Left renal cortex interstitium (tissue), 4 donors: ENCODE measurements at regions not wholly inside any gene's neighbourhood (a gene's known extent, or its start where the extent isn't known, plus 50 kb on each side); places are given as distances from the start of the nearest gene placed in this dataset.

Source experiments
- DNase-seq, 4 donors: peaks; one replicate each; pipeline ENCODE4 v3.0.0-alpha.2; 2013; ENCODE audit warnings: low read depth in 4 of 4, low spot score in 2 of 4, missing footprints in 1 of 4

- DNase-seq, result no peak
Observed at GRCh38 chr1:201678264-201679101, 139.6 kb downstream of the NAV1 start.

- DNase-seq, result no peak
Observed at GRCh38 chr1:201681375-201681774, 142.4 kb downstream of the NAV1 start.

DNA sequence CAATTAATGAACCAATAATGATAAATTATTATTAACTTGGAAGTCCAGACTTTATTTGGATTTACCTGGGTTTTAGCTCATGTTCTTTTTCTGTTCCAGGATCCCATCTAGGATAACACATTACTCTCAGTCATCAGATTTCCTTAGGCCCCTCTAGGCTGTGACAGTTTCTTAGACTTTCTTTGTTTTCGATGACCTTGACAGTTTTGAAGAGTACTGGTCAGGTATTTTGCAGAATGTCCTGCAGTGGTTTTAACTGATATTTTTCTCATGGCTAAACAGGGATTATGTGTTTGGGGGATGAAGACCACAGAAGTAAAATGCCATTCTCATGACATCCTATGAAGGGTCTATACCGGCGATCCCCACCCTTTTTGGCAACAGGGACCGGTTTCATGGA lies 144.0 kb downstream of the NAV1 start:
- no peak for DNase-seq

DNA sequence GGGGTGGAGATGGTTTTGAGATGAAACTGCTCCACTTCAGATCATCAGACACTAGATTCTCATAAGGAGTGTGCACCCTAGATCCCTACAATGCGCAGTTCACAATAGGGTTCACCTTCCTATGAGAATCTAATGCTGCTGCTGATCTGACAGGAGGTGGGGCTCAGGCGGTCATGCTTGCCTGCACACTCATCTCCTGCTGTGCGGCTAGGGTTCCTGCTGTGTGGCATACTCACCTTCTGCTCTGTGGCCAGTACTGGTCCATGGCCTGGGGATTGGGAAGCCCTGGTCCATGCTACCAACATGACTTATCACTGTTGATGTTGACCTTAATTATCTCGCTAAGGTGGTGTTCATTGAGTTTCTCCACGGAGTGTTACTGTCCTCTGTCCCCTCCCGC lies 144.5 kb downstream of the NAV1 start:
- DNase-seq, result no peak

GRCh38 chr1:201685485-201685884 lies 143.5 kb upstream of the IPO9 start:
- DNase-seq, result no peak

- DNase-seq, result no peak
Observed at GRCh38 chr1:201686714-201687455, 142.1 kb upstream of the IPO9 start.

DNA sequence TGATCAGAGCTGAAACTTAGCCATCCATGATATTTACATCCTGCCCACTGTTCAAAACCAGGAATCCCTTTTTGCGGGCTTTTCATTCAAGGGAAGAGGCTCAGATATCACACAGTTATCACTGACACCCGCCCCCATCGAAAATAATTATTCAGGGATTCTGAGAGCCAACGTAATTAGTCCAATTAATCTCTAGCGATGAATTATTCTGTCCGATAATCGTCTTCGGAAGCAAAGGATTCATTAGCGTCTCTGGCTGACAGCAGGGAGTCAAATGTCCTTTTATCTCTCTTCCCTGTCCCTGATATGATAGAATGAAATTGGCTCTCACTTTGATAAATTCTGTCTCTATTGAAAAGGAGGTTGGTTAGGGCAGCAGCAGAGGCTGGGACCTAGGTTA lies 140.4 kb upstream of the IPO9 start:
- no peak for DNase-seq

DNA sequence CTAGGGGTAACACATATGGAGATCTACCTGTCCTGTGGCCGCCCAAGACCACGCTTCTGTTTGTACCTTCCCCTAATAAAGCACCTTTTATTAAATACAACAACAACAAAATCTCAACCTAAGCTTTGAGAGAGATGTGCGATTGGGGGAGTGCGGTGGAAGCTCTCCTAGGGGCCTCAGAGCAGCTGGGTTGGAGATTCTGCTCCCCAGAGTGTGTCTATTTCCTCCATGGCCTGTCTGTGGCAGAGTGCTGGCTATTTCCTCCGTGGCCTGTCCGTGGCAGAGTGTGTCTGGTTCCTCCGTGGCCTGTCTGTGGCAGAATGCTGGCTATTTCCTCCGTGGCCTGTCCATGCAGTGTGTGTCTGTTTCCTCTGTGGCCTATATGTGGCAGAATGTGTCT lies 139.3 kb upstream of the IPO9 start:
- DNase-seq, result no peak

- DNase-seq, result no peak
Observed at GRCh38 chr1:201690528-201690927, 138.4 kb upstream of the IPO9 start.

GRCh38 chr1:201691716-201692554 lies 137.0 kb upstream of the IPO9 start:
- no peak for DNase-seq

GRCh38 chr1:201692555-201693394 lies 136.2 kb upstream of the IPO9 start:
- no peak for DNase-seq

- no peak for DNase-seq
Observed at GRCh38 chr1:201693890-201694607, 134.9 kb upstream of the IPO9 start.

DNA sequence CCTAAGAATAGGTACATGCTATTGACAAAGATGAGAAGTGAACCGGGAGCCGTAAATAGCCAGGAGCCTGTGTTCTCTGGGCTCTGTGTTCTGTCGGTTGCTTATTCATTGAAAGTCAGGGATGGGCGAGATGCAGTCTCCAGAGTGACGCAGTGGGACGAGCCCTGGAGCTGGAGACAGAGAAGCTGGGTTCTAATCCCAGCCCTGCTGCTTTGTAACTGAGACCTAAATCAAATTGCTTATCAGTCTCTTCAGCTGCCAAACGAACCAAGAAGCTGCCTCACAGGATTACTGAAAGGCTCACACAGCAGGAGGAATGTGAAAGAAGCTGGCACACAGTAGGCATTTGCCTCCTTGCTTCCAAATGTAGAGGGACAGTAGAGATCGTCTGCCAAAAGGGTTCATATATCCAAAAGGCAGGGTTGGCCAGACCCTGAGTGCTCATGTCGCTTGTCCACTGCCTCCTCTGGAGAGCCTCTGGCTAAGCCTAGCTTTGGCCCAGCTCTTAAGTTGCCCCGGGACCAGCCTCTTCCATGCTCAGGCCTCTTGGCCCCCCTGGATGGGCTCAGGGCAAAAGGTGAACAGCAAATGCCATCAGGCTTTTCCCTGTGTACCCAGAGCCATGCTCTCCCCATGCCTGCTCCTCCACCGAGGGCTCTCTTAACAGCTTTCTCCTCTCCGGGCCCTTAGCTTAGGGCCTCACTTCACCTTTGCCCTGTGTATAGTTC lies 134.2 kb upstream of the IPO9 start:
- no peak for DNase-seq

- no peak for DNase-seq
Observed at GRCh38 chr1:201695607-201696006, 133.3 kb upstream of the IPO9 start.

GRCh38 chr1:201696217-201696761 lies 132.7 kb upstream of the IPO9 start:
- no peak for DNase-seq

DNA sequence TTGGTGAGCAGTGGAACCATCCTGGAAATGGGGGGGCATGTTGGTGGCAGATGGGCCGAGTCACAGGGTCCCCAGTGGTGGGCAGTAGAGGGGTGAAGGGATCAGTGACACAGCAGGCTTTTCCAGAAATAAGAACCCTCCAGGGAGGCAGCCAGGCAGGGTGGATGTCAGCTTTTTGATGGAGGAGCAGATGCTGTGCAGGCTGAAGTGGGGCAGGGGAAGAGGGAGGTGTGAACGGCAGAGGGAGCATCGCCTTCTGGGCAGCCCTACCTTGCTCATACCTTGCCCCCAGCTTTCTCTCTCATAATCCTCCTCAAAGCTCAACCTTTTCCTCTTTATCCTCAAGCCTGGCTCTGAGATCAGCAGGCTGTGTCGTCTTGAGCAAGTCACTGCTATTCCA lies 131.8 kb upstream of the IPO9 start:
- DNase-seq, result no peak

DNA sequence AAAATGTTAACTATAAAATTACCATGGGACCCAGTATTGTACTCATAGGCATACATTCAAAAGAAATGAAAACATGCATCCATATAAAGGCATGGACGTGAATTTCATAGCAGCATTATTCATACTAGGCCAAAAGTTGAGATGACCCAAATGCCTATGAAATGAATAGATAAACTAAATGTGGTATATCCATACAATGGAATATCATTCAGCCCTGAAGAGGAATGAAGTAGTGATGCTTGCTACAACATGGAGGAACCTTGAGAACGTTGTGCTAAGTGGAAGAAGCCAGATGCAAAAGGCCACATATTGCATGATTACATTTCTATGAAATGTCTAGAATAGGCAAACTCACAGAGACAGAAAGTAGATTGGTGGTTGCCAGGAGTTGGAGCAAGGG lies 127.1 kb upstream of the IPO9 start:
- DNase-seq, result no peak

GRCh38 chr1:201702936-201703335 lies 126.0 kb upstream of the IPO9 start:
- DNase-seq, result no peak
